Breast epithelium (tissue), 3 donors: ENCODE measurements at regions not wholly inside any gene's neighbourhood (a gene's known extent, or its start where the extent isn't known, plus 50 kb on each side); places are given as distances from the start of the nearest gene placed in this dataset.

Source experiments
- CTCF ChIP-seq, 3 donors: fragments of 450-650 bp; IDR thresholded peaks; one replicate each; pipeline ENCODE4 v1.5.1; 2016 to 2017; ENCODE audit warnings: antibody characterized with exemption in 3 of 3, mild to moderate bottlenecking in 3 of 3, moderate library complexity in 3 of 3
- POLR2A ChIP-seq: fragments of 450-650 bp; IDR thresholded peaks from one replicate; pipeline ENCODE4 v1.6.1; 2016; ENCODE audit warnings: antibody characterized with exemption, mild to moderate bottlenecking, moderate library complexity

GRCh38 chr1:72369069-72369757, 86.9 kb upstream of the NEGR1 start:
- TF ChIP-seq POLR2A (no peak), CTCF (IDR thresholded peaks at IDR 0.05) (no peak)
